ACC112 (cell line): ENCODE measurements at regions not wholly inside any gene's neighbourhood (a gene's known extent, or its start where the extent isn't known, plus 50 kb on each side); places are given as distances from the start of the nearest gene placed in this dataset.
A peak's percentile ranks its signal among the peaks of the same experiment; 100 is the strongest.

Experiments
- H2AFZ ChIP-seq: fragments of 200-600 bp; sonication (generic); one replicate; pipeline ENCODE4 v1.6.0; 2017; ENCODE audit warnings: antibody characterized with exemption, low read length; ENCODE audit not compliant: unreplicated experiment
- H3K27ac ChIP-seq: fragments of 200-600 bp; sonication (generic); 2 replicates; pipeline ENCODE4 v1.5.1; 2014; ENCODE audit warnings: low read depth, mild to moderate bottlenecking, antibody characterized with exemption, low read length, moderate library complexity
- H3K27me3 ChIP-seq: fragments of 200-600 bp; sonication (generic); 2 replicates; pipeline ENCODE4 v1.6.1; 2014; ENCODE audit warnings: mild to moderate bottlenecking, antibody characterized with exemption, low read length, moderate library complexity, mixed read lengths; ENCODE audit not compliant: insufficient read depth
- H3K36me3 ChIP-seq: fragments of 200-600 bp; sonication (generic); 2 replicates; pipeline ENCODE4 v1.6.1; 2016; ENCODE audit warnings: mild to moderate bottlenecking, antibody characterized with exemption, low read length, moderate library complexity, mixed read lengths; ENCODE audit not compliant: insufficient read depth
- H3K4me1 ChIP-seq: fragments of 200-600 bp; sonication (generic); one replicate; pipeline ENCODE4 v1.6.1; 2016; ENCODE audit warnings: low read length, mixed read lengths; ENCODE audit not compliant: insufficient read depth, unreplicated experiment, control insufficient read depth
- H3K4me3 ChIP-seq: fragments of 200-600 bp; sonication (generic); 2 replicates; pipeline ENCODE4 v1.5.1; 2014; ENCODE audit warnings: mild to moderate bottlenecking, low read depth, low read length
- H3K79me2 ChIP-seq: fragments of 200-600 bp; sonication (generic); one replicate; pipeline ENCODE4 v1.6.0; 2016; ENCODE audit warnings: low read length; ENCODE audit not compliant: control insufficient read depth, unreplicated experiment, insufficient read depth

- Histone ChIP-seq H3K79me2 (no peaks in the 10 kb centered on the region), H3K36me3 (no peaks in the 10 kb centered on the region), H3K4me1 (peaks cover 14% of the 10 kb centered on the region), H3K4me3 (no peak overlapping the region), H2AFZ (no peak overlapping the region), H3K27ac (no peak overlapping the region), H3K27me3 (no peaks in the 10 kb centered on the region)
Observed at GRCh38 chrX:43585922-43586321, 70.2 kb upstream of the MAOA start.

- Histone ChIP-seq H2AFZ (no peak overlapping the region), H3K27me3 (no peaks in the 10 kb centered on the region), H3K79me2 (no peaks in the 10 kb centered on the region), H3K27ac (no peak overlapping the region), H3K4me3 (no peak overlapping the region), H3K36me3 (no peaks in the 10 kb centered on the region), H3K4me1 (peaks cover 14% of the 10 kb centered on the region)
Observed at GRCh38 chrX:43586830-43587229, 69.3 kb upstream of the MAOA start.

- Histone ChIP-seq H3K4me1 (peaks cover 14% of the 10 kb centered on the region), H3K27ac (peak overlapping the region; percentile 98), H3K79me2 (no peaks in the 10 kb centered on the region), H3K4me3 (peak overlapping the region; percentile 53), H3K36me3 (no peaks in the 10 kb centered on the region), H2AFZ (peak overlapping the region; percentile 89), H3K27me3 (no peaks in the 10 kb centered on the region)
Observed at GRCh38 chrX:43589735-43590134, 66.4 kb upstream of the MAOA start.

GRCh38 chrX:43590150-43590549 lies 65.9 kb upstream of the MAOA start:
- Histone ChIP-seq H3K4me3 (peak overlapping the region; percentile 53), H3K27ac (peak overlapping the region; percentile 98), H3K27me3 (no peaks in the 10 kb centered on the region), H3K79me2 (no peaks in the 10 kb centered on the region), H3K4me1 (peaks cover 14% of the 10 kb centered on the region), H2AFZ (peak overlapping the region; percentile 89), H3K36me3 (no peaks in the 10 kb centered on the region)

- H3K79me2 ChIP-seq = no peaks in the 10 kb centered on the region
- H3K4me3 ChIP-seq = no peak overlapping the region
Observed at GRCh38 chrX:43592597-43592996, 63.5 kb upstream of the MAOA start.

GRCh38 chrX:43595931-43596330 lies 60.2 kb upstream of the MAOA start:
- no peaks in the 10 kb centered on the region for H3K36me3 ChIP-seq
- peaks cover 7% of the 10 kb centered on the region for H3K4me1 ChIP-seq
- H3K79me2 ChIP-seq = no peaks in the 10 kb centered on the region
- H3K27me3 ChIP-seq = no peaks in the 10 kb centered on the region
- no peak overlapping the region for H3K27ac ChIP-seq
- no peak overlapping the region for H3K4me3 ChIP-seq
- H2AFZ ChIP-seq = no peak overlapping the region

More at GRCh38 chrX:43592597-43592996, 63.5 kb upstream of the MAOA start:
- peaks cover 20% of the 10 kb centered on the region for H3K4me1 ChIP-seq
- no peak overlapping the region for H2AFZ ChIP-seq
- H3K27ac ChIP-seq = no peak overlapping the region
- no peaks in the 10 kb centered on the region for H3K36me3 ChIP-seq
- H3K27me3 ChIP-seq = no peaks in the 10 kb centered on the region

GRCh38 chrX:43604753-43605152 lies 51.3 kb upstream of the MAOA start:
- H3K79me2 ChIP-seq = no peaks in the 10 kb centered on the region
- H3K4me3 ChIP-seq = no peak overlapping the region
- peak overlapping the region; percentile 75 for H2AFZ ChIP-seq
- H3K27ac ChIP-seq = no peak overlapping the region
- H3K4me1 ChIP-seq = no peaks in the 10 kb centered on the region
- H3K27me3 ChIP-seq = no peaks in the 10 kb centered on the region
- H3K36me3 ChIP-seq = no peaks in the 10 kb centered on the region

GRCh38 chrX:43605351-43605750 lies 50.7 kb upstream of the MAOA start:
- H3K27ac ChIP-seq = no peak overlapping the region
- no peak overlapping the region for H3K4me3 ChIP-seq

More at GRCh38 chrX:43605351-43605750, 50.7 kb upstream of the MAOA start:
- no peaks in the 10 kb centered on the region for H3K79me2 ChIP-seq
- no peaks in the 10 kb centered on the region for H3K36me3 ChIP-seq
- H2AFZ ChIP-seq = no peak overlapping the region
- no peaks in the 10 kb centered on the region for H3K27me3 ChIP-seq
- H3K4me1 ChIP-seq = no peaks in the 10 kb centered on the region
